H9 (cell line): ENCODE measurements at regions not wholly inside any gene's neighbourhood (a gene's known extent, or its start where the extent isn't known, plus 50 kb on each side); places are given as distances from the start of the nearest gene placed in this dataset.

Source experiments
- DNase-seq: peaks from one replicate; pipeline ENCODE4 v3.0.0-alpha.2; 2017
- H2AFZ ChIP-seq: one replicate; pipeline ENCODE4 v1.6.1; 2013; ENCODE audit warnings: mild to moderate bottlenecking, low read length, control low read depth, moderate library complexity
- H2AK5ac ChIP-seq: 2 replicates; pipeline ENCODE4 v1.6.1; 2013; ENCODE audit warnings: low read length, control low read depth, mixed read lengths; ENCODE audit not compliant: insufficient read length
- H2BK120ac ChIP-seq: one replicate; pipeline ENCODE4 v1.6.1; 2013; ENCODE audit warnings: low read depth, mild to moderate bottlenecking, low read length, control low read depth, inconsistent platforms; ENCODE audit not compliant: poor library complexity, severe bottlenecking
- H2BK12ac ChIP-seq: 2 replicates; pipeline ENCODE4 v1.6.1; 2013; ENCODE audit warnings: low read length, control low read depth, mixed read lengths, low read depth; ENCODE audit not compliant: insufficient read length
- H2BK15ac ChIP-seq: 2 replicates; pipeline ENCODE4 v1.6.1; 2013; ENCODE audit warnings: low read depth, low read length, control low read depth
- H2BK20ac ChIP-seq: one replicate; pipeline ENCODE4 v1.6.1; 2013; ENCODE audit warnings: low read depth, mild to moderate bottlenecking, low read length, control low read depth, inconsistent platforms; ENCODE audit not compliant: poor library complexity, severe bottlenecking
- H2BK5ac ChIP-seq: 2 replicates; pipeline ENCODE4 v1.6.1; 2013; ENCODE audit warnings: low read length, control low read depth, mixed read lengths; ENCODE audit not compliant: insufficient read length
- H3K14ac ChIP-seq: 2 replicates; pipeline ENCODE4 v1.6.1; 2013; ENCODE audit warnings: low read length, control low read depth; ENCODE audit not compliant: insufficient read depth
- H3K18ac ChIP-seq: 2 replicates; pipeline ENCODE4 v1.6.1; 2013; ENCODE audit warnings: low read depth, mild to moderate bottlenecking, mixed read lengths, low read length, control low read depth; ENCODE audit not compliant: insufficient read length
- H3K23ac ChIP-seq: 2 replicates; pipeline ENCODE4 v1.6.1; 2013; ENCODE audit warnings: low read length, control low read depth, mixed read lengths, low read depth; ENCODE audit not compliant: insufficient read length
- H3K23me2 ChIP-seq: 2 replicates; pipeline ENCODE4 v1.6.1; 2013; ENCODE audit warnings: low read depth, mild to moderate bottlenecking, mixed read lengths, low read length, control low read depth; ENCODE audit not compliant: insufficient read length, poor library complexity, severe bottlenecking
- H3K27ac ChIP-seq: 2 replicates; pipeline ENCODE4 v1.5.1; 2013; ENCODE audit warnings: low read length, control low read depth, mixed read lengths, low read depth; ENCODE audit not compliant: insufficient read length
- H3K27me3 ChIP-seq: 2 replicates; pipeline ENCODE4 v1.6.1; 2013; ENCODE audit warnings: low read length, control low read depth, inconsistent platforms; ENCODE audit not compliant: insufficient read depth
- H3K4ac ChIP-seq: 2 replicates; pipeline ENCODE4 v1.6.1; 2013; ENCODE audit warnings: low read depth, mild to moderate bottlenecking, control low read depth, inconsistent platforms, low read length, moderate library complexity
- H3K4me1 ChIP-seq: 2 replicates; pipeline ENCODE4 v1.6.1; 2013; ENCODE audit warnings: low read length, control low read depth, inconsistent platforms; ENCODE audit not compliant: insufficient read depth
- H3K4me2 ChIP-seq: 2 replicates; pipeline ENCODE4 v1.6.1; 2013; ENCODE audit warnings: low read length, control low read depth, mixed read lengths; ENCODE audit not compliant: insufficient read length, insufficient read depth
- H3K56ac ChIP-seq: 2 replicates; pipeline ENCODE4 v1.6.1; 2013; ENCODE audit warnings: low read depth, mild to moderate bottlenecking, mixed read lengths, low read length, control low read depth; ENCODE audit not compliant: insufficient read length
- H3K79me1 ChIP-seq: 2 replicates; pipeline ENCODE4 v1.6.1; 2013; ENCODE audit warnings: low read depth, mild to moderate bottlenecking, moderate library complexity, low read length, control low read depth, inconsistent platforms; ENCODE audit not compliant: insufficient read depth, poor library complexity, severe bottlenecking
- H3K79me2 ChIP-seq: 2 replicates; pipeline ENCODE4 v1.6.1; 2013; ENCODE audit warnings: low read length, control low read depth, inconsistent platforms; ENCODE audit not compliant: insufficient read depth
- H3K9ac ChIP-seq: 2 replicates; pipeline ENCODE4 v1.6.1; 2013; ENCODE audit warnings: low read length, control low read depth, mixed read lengths; ENCODE audit not compliant: insufficient read length; ENCODE audit errors: extremely low read depth
- H3K9me3 ChIP-seq: one replicate; pipeline ENCODE4 v1.6.1; 2013; ENCODE audit warnings: low read depth, low read length, inconsistent platforms; ENCODE audit not compliant: control insufficient read depth
- H3T11ph ChIP-seq: one replicate; pipeline ENCODE4 v1.6.1; 2013; ENCODE audit warnings: mild to moderate bottlenecking, low read length, control low read depth, inconsistent platforms
- H4K20me1 ChIP-seq: one replicate; pipeline ENCODE4 v1.6.1; 2013; ENCODE audit not compliant: control insufficient read depth, insufficient read length, insufficient read depth
- H4K5ac ChIP-seq: 2 replicates; pipeline ENCODE4 v1.6.1; 2013; ENCODE audit warnings: low read depth, mild to moderate bottlenecking, mixed read lengths, low read length, control low read depth; ENCODE audit not compliant: insufficient read length
- H4K8ac ChIP-seq: replicated peaks from 2 replicates; pipeline ENCODE4 v1.6.1; 2013; ENCODE audit warnings: low read length, control low read depth, mixed read lengths, low read depth; ENCODE audit not compliant: insufficient read length
- H4K91ac ChIP-seq: 2 replicates; pipeline ENCODE4 v1.6.1; 2013; ENCODE audit warnings: low read depth, mild to moderate bottlenecking, moderate library complexity, mixed read lengths, low read length, control low read depth; ENCODE audit not compliant: insufficient read length
- H3K27ac Mint-ChIP-seq, 3 experiments: 2 replicates in 2 of 3; 3 replicates in 1 of 3; pipeline ENCODE4 v1.8.0; 2020 to 2021; ENCODE audit warnings: mixed read lengths in 3 of 3, mild to moderate bottlenecking in 1 of 3, moderate library complexity in 1 of 3
- H3K27me3 Mint-ChIP-seq: 2 replicates; pipeline ENCODE4 v1.8.0; 2021; ENCODE audit warnings: low read depth, mild to moderate bottlenecking, moderate library complexity, mixed read lengths
- H3K36me3 Mint-ChIP-seq, 3 experiments: 2 replicates in 2 of 3; 3 replicates in 1 of 3; pipeline ENCODE4 v1.8.0; 2020 to 2021; ENCODE audit warnings: low read depth in 3 of 3, mixed read lengths in 3 of 3; ENCODE audit not compliant: insufficient read depth in 1 of 3
- H3K4me1 Mint-ChIP-seq, 2 experiments: 2 replicates each; pipeline ENCODE4 v1.8.0; 2020; ENCODE audit warnings: mixed read lengths in 2 of 2
- H3K4me3 Mint-ChIP-seq, 2 experiments: 2 replicates in 1 of 2; 3 replicates in 1 of 2; pipeline ENCODE4 v1.8.0; 2020 to 2021; ENCODE audit warnings: mild to moderate bottlenecking in 2 of 2, mixed read lengths in 2 of 2, moderate library complexity in 1 of 2
- H3K9me3 Mint-ChIP-seq, 2 experiments: 2 replicates in 1 of 2; 3 replicates in 1 of 2; pipeline ENCODE4 v1.8.0; 2020; ENCODE audit warnings: mild to moderate bottlenecking in 2 of 2, mixed read lengths in 2 of 2, moderate library complexity in 1 of 2
- WGBS: extraction: QIAGEN DNeasy Blood & Tissue Kit; methylation state at CpG from one replicate; pipeline ENCODE4 v1.1.7; 2013; ENCODE audit warnings: missing lambda C conversion rate, low lambda C conversion rate, mixed read lengths; ENCODE audit not compliant: insufficient read length; ENCODE audit errors: extremely low coverage; 5-methylcytosine and 5-hydroxymethylcytosine counted together
- TF ChIP-seq, protein P1 (sequence below): fragments of 200-600 bp; sonication (generic); conservative IDR thresholded peaks from 3 replicates; pipeline ENCODE4 v1.8.0; 2021; ENCODE audit warnings: antibody characterized with exemption, mild to moderate bottlenecking

DNA sequence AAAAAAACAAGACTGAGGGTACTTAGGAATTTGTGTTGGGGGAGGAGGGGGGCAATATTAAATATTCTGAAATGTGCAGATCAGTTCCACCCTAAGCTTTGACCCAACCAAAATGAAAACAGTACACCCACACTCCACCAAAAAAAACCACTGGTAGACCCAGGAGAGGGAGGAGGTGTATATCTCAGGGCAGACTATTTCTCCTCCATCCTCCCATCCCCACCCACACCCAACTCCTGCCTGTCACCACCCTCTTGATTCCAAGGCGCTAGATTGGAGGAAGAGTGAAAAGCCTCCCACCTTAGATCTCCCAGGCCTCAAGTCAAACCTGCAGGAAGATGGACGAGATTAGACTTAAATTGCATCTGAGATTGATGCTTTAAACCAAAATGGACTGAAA lies 76.6 kb upstream of the SRD5A3 start:
- no peak overlapping the region for H3K23ac ChIP-seq
- H3K23me2 ChIP-seq: no peaks in the 10 kb centered on the region
- no peak for DNase-seq
- no peak overlapping the region for H3K4me2 ChIP-seq
- Mint-ChIP-seq H3K9me3 (no peaks in the 10 kb centered on the region), H3K27me3 (no peaks in the 10 kb centered on the region; the same call in 1 of the 2 replicates), H3K4me1 (peaks cover 19% of the 10 kb centered on the region in 2 experiments), H3K27ac (no peak overlapping the region), H3K36me3 (no peaks in the 10 kb centered on the region), H3K4me3 (no peak overlapping the region)
- no peak overlapping the region for H2BK120ac ChIP-seq
- H3K27me3 ChIP-seq: no peaks in the 10 kb centered on the region
- TF ChIP-seq, protein P1, sequence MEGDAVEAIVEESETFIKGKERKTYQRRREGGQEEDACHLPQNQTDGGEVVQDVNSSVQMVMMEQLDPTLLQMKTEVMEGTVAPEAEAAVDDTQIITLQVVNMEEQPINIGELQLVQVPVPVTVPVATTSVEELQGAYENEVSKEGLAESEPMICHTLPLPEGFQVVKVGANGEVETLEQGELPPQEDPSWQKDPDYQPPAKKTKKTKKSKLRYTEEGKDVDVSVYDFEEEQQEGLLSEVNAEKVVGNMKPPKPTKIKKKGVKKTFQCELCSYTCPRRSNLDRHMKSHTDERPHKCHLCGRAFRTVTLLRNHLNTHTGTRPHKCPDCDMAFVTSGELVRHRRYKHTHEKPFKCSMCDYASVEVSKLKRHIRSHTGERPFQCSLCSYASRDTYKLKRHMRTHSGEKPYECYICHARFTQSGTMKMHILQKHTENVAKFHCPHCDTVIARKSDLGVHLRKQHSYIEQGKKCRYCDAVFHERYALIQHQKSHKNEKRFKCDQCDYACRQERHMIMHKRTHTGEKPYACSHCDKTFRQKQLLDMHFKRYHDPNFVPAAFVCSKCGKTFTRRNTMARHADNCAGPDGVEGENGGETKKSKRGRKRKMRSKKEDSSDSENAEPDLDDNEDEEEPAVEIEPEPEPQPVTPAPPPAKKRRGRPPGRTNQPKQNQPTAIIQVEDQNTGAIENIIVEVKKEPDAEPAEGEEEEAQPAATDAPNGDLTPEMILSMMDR: no peak
- H3K4ac ChIP-seq: no peak overlapping the region
- WGBS: no CpG with 5 or more reads among the region's 2 CpGs
- no peak overlapping the region for H3K14ac ChIP-seq
- H2BK20ac ChIP-seq: no peak overlapping the region
- H3K79me2 ChIP-seq: no peaks in the 10 kb centered on the region
- H2BK12ac ChIP-seq: no peak overlapping the region
- no peak overlapping the region for H2BK15ac ChIP-seq
- no peak overlapping the region for H3K27ac ChIP-seq
- peaks cover 6% of the 10 kb centered on the region for H3K4me1 ChIP-seq
- H2BK5ac ChIP-seq: no peak overlapping the region
- no peak overlapping the region for H4K5ac ChIP-seq
- H3T11ph ChIP-seq: no peak overlapping the region
- H4K8ac ChIP-seq: no peak overlapping the region
- H3K79me1 ChIP-seq: no peaks in the 10 kb centered on the region
- no peak overlapping the region for H2AK5ac ChIP-seq
- H3K56ac ChIP-seq: no peak overlapping the region
- H4K20me1 ChIP-seq: no peaks in the 10 kb centered on the region
- no peak overlapping the region for H3K9ac ChIP-seq
- H3K9me3 ChIP-seq: no peaks in the 10 kb centered on the region
- no peak overlapping the region for H3K18ac ChIP-seq
- no peak overlapping the region for H2AFZ ChIP-seq
- H4K91ac ChIP-seq: no peak overlapping the region
